ENCODE measurements at regions not wholly inside any gene's neighbourhood (a gene's known extent, or its start where the extent isn't known, plus 50 kb on each side); places are given as distances from the start of the nearest gene placed in this dataset.

DNA sequence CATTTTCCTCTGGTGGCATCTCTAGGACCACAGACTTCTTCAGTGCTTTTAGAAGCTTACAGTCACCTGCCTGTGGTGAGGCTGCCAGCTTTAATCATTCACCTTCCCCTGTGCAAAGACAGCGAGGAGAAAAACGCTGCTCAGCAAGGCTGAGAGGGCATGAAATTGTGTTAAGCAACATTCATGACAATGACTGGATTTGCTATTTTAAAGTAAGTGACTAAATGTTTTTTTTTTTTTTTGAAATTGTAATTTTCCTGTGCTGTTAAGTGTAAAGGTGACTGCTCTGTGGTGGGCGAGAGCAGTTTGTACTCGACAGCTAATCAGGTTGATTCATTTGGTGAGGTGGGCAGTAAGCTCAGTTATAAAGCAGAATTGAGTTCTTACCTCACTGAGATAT is 240.4 kb downstream of the NSUN3 start:
- H3K4me1 ChIP-seq, result peaks cover 0 to 29% (median 0%) of the 10 kb centered on the region in 4 donors
- H3K4me3 ChIP-seq, result no peak overlapping the region
- no peak overlapping the region for H3K27ac ChIP-seq
- H3K36me3 ChIP-seq, result no peaks in the 10 kb centered on the region
- 65 to 79% (median 69%) methylated on average over 4 of the region's 4 CpGs for WGBS, 5 donors
- DNase-seq, result no peak
- H3K27me3 ChIP-seq, result no peaks in the 10 kb centered on the region
- intact Hi-C loops (cut with DNase I; ENCODE audit: low total_unique reads), result no loop called here
- H3K9me3 ChIP-seq, result no peaks in the 10 kb centered on the region
- TF ChIP-seq EP300 (IDR thresholded peaks at IDR 0.05) (no peak), POLR2A (IDR thresholded peaks at IDR 0.05) (no peak), POLR2AphosphoS5 (IDR thresholded peaks at IDR 0.05) (no peak)
- TF ChIP-seq, protein P1, sequence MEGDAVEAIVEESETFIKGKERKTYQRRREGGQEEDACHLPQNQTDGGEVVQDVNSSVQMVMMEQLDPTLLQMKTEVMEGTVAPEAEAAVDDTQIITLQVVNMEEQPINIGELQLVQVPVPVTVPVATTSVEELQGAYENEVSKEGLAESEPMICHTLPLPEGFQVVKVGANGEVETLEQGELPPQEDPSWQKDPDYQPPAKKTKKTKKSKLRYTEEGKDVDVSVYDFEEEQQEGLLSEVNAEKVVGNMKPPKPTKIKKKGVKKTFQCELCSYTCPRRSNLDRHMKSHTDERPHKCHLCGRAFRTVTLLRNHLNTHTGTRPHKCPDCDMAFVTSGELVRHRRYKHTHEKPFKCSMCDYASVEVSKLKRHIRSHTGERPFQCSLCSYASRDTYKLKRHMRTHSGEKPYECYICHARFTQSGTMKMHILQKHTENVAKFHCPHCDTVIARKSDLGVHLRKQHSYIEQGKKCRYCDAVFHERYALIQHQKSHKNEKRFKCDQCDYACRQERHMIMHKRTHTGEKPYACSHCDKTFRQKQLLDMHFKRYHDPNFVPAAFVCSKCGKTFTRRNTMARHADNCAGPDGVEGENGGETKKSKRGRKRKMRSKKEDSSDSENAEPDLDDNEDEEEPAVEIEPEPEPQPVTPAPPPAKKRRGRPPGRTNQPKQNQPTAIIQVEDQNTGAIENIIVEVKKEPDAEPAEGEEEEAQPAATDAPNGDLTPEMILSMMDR (IDR thresholded peaks at IDR 0.05), result no peak

DNA sequence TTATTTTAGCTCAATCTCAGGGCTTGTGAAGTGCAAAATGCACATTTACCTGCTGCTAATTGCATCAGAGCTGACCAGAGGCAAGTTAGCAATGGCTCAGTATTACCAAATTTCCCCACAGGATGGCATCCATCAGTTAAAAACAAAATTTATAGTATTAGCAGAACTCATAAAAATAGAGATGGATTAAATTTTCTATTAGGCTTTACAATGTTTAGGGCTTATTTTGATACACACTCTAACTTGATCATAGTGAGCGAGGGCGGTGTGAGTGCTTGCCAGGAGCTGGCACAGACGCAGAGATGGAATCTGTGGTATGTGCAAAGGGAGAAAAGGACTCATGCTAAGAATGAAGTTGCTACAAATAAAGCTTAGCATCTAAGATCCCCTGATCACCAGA is 241.0 kb downstream of the NSUN3 start:
- WGBS, 5 donors, result 11 to 39% (median 34%) methylated on average over 3 of the region's 3 CpGs
- TF ChIP-seq, protein P1 (IDR thresholded peaks at IDR 0.05), result no peak
- no peak for TF ChIP-seq EP300 (IDR thresholded peaks at IDR 0.05)
- peak in 1 of 2 donors; percentile 31 for DNase-seq
- no peaks in the 10 kb centered on the region for H3K36me3 ChIP-seq
- intact Hi-C loops (cut with DNase I; ENCODE audit: low total_unique reads), result no loop called here
- H3K9me3 ChIP-seq, result no peaks in the 10 kb centered on the region
- no peaks in the 10 kb centered on the region for H3K27me3 ChIP-seq
- peaks cover 0 to 29% (median 0%) of the 10 kb centered on the region in 4 donors for H3K4me1 ChIP-seq
- H3K4me3 ChIP-seq, result no peak overlapping the region
- H3K27ac ChIP-seq, result no peak overlapping the region

DNA sequence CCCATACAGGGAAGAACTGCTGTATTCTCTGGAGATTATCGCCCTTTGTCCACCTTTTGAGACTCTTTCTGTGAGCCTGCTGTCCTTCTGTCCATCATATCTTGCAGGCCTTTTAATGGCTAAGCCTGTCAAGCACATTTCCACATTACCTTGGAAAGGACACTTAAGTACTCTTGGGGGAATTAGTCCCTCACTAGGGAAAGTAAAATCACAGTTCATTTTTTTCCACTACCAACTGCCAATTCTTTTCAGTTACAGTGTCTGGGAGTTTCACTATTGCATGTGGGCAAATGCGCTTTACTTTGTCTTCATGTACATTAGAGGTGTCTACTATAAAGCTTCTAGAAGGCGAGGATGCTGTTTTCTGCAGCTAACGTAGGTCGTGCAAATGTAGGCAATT is 242.1 kb downstream of the NSUN3 start:
- Histone ChIP-seq H3K9me3 (no peaks in the 10 kb centered on the region), H3K27me3 (no peaks in the 10 kb centered on the region), H3K27ac (no peak overlapping the region), H3K4me1 (peaks cover 0 to 29% (median 0%) of the 10 kb centered on the region in 4 donors), H3K36me3 (no peaks in the 10 kb centered on the region), H3K4me3 (no peak overlapping the region)
- DNase-seq, result no peak
- intact Hi-C loops (cut with DNase I; ENCODE audit: low total_unique reads), result no loop called here
- TF ChIP-seq POLR2AphosphoS5 (IDR thresholded peaks at IDR 0.05), result no peak
- TF ChIP-seq POLR2A (IDR thresholded peaks at IDR 0.05), result no peak
- no peak for TF ChIP-seq EP300 (IDR thresholded peaks at IDR 0.05)
- TF ChIP-seq, protein P1 (IDR thresholded peaks at IDR 0.05), result no peak
- WGBS, 5 donors, result 58 to 81% (median 76%) methylated on average over 5 of the region's 5 CpGs

DNA sequence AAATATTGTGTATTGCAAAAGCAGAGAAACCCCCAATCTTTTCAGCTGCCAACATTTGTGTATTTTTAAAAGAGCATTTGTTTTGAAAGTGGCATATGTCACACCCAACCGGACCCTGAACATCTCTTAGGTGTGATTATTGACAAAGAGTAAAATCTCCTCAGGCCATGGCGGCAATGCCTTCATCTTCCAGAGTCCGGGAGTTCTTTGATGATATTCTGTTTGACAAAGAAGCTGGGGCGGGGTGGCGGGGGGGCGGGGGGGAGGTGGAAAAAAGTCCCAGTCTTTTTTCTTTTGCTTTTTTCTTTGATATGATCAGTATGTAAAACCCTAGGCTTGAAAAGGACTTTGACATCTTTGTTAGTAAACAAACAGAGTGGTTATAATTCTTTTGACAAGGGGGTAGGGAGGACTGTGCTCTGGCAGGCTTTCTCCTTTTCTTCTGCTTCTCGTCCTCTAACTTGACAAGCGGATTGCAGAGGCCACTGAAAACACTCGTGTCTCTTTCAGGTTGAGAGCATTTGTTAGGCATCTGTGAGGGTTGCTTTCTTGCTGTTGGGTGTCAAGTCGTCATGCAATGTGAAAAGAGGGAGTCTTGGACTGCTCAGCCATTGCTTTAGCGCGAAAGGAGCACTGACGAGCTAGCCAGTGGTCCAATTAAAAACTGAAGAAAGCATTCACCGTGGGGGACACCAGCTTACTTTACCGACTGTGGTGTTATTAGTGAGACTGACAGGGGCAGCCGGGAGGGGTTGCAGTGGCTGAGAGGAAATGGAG is 243.2 kb downstream of the NSUN3 start:
- H3K36me3 ChIP-seq, result no peaks in the 10 kb centered on the region
- no peaks in the 10 kb centered on the region for H3K9me3 ChIP-seq
- TF ChIP-seq, protein P1 (IDR thresholded peaks at IDR 0.05), result no peak
- TF ChIP-seq EP300 (IDR thresholded peaks at IDR 0.05), result no peak
- H3K27ac ChIP-seq, result no peak overlapping the region
- DNase-seq, result peak in 1 of 2 donors; percentile 7
- no peak overlapping the region for H3K4me3 ChIP-seq
- 35 to 51% (median 45%) methylated on average over 16 of the region's 16 CpGs for WGBS, 5 donors
- intact Hi-C loops (cut with DNase I; ENCODE audit: low total_unique reads), result no loop called here
- H3K27me3 ChIP-seq, result no peaks in the 10 kb centered on the region
- peaks cover 0 to 29% (median 0%) of the 10 kb centered on the region in 4 donors for H3K4me1 ChIP-seq

Data from stomach (tissue), 8 donors.